SK-N-SH treated with all-trans-retinoic acid at 6 μM for 48 hours (cell line): ENCODE measurements at regions not wholly inside any gene's neighbourhood (a gene's known extent, or its start where the extent isn't known, plus 50 kb on each side); places are given as distances from the start of the nearest gene placed in this dataset.

ENCODE experiments used
- ATAC-seq: fragments of 200-7000 bp; cut with Tn5 transposase; 3 replicates; pipeline ENCODE4 v1.9.1; 2020; ENCODE audit warnings: mild to moderate bottlenecking, moderate library complexity
- BACH2 ChIP-seq: fragments of 250-450 bp; sonication (Bioruptor Pico); IDR thresholded peaks from 2 replicates; pipeline ENCODE4 v1.9.0; 2021; ENCODE audit warnings: mild to moderate bottlenecking, borderline replicate concordance
- CREB5 ChIP-seq: fragments of 250-450 bp; sonication (Bioruptor Pico); IDR thresholded peaks from 2 replicates; pipeline ENCODE4 v1.5.1; 2020; ENCODE audit warnings: low read depth, mild to moderate bottlenecking, moderate library complexity
- CSDC2 ChIP-seq: fragments of 250-450 bp; sonication (Bioruptor Pico); IDR thresholded peaks from 2 replicates; pipeline ENCODE4 v1.5.0; 2020; ENCODE audit warnings: mild to moderate bottlenecking, moderate library complexity
- ESRRG ChIP-seq: fragments of 250-450 bp; sonication (Bioruptor Pico); IDR thresholded peaks from 2 replicates; pipeline ENCODE4 v1.6.1; 2021; ENCODE audit warnings: mild to moderate bottlenecking
- GLIS3 ChIP-seq: fragments of 250-450 bp; sonication (Bioruptor Pico); IDR thresholded peaks from 2 replicates; pipeline ENCODE4 v1.5.0; 2020; ENCODE audit warnings: mild to moderate bottlenecking, moderate library complexity
- ISL1 ChIP-seq: fragments of 250-450 bp; sonication (Bioruptor Pico); IDR thresholded peaks from 2 replicates; pipeline ENCODE4 v2.1.2; 2022; ENCODE audit warnings: mild to moderate bottlenecking, moderate library complexity
- OSR1 ChIP-seq: fragments of 250-450 bp; sonication (Bioruptor Pico); IDR thresholded peaks from 2 replicates; pipeline ENCODE4 v1.8.0; 2022; ENCODE audit warnings: moderate library complexity, mild to moderate bottlenecking, inconsistent platforms
- PATZ1 ChIP-seq: fragments of 250-450 bp; sonication (Bioruptor Pico); IDR thresholded peaks from 2 replicates; pipeline ENCODE4 v1.8.0; 2020; ENCODE audit warnings: mild to moderate bottlenecking, moderate library complexity, borderline replicate concordance
- POU6F1 ChIP-seq: fragments of 250-450 bp; sonication (Bioruptor Pico); IDR thresholded peaks from 2 replicates; pipeline ENCODE4 v1.8.0; 2021; ENCODE audit warnings: low read depth, mild to moderate bottlenecking, moderate library complexity, borderline replicate concordance
- PPARA ChIP-seq: fragments of 250-450 bp; sonication (Bioruptor Pico); IDR thresholded peaks from 2 replicates; pipeline ENCODE4 v1.5.0; 2020; ENCODE audit warnings: mild to moderate bottlenecking, borderline replicate concordance
- RARB ChIP-seq: fragments of 250-450 bp; sonication (Bioruptor Pico); IDR thresholded peaks from 2 replicates; pipeline ENCODE4 v1.8.0; 2021; ENCODE audit warnings: mild to moderate bottlenecking, moderate library complexity
- SNAI2 ChIP-seq: fragments of 250-450 bp; sonication (Bioruptor Pico); IDR thresholded peaks from 2 replicates; pipeline ENCODE4 v1.5.0; 2020; ENCODE audit warnings: mild to moderate bottlenecking, moderate library complexity
- TOX ChIP-seq: fragments of 250-450 bp; sonication (Bioruptor Pico); IDR thresholded peaks from 2 replicates; pipeline ENCODE4 v1.8.0; 2021; ENCODE audit warnings: mild to moderate bottlenecking, moderate library complexity, borderline replicate concordance
- TSHZ2 ChIP-seq: fragments of 250-450 bp; sonication (Bioruptor Pico); IDR thresholded peaks from 2 replicates; pipeline ENCODE4 v1.5.0; 2020; ENCODE audit warnings: mild to moderate bottlenecking, moderate library complexity
- ZFP3 ChIP-seq: fragments of 250-450 bp; sonication (Bioruptor Pico); IDR thresholded peaks from 2 replicates; pipeline ENCODE4 v1.5.0; 2020; ENCODE audit warnings: mild to moderate bottlenecking, moderate library complexity
- ZFP30 ChIP-seq: fragments of 450-650 bp; formaldehyde crosslinking; IDR thresholded peaks from 2 replicates; pipeline ENCODE4 v1.5.0; 2022; ENCODE audit warnings: mild to moderate bottlenecking, moderate library complexity
- ZNF565 ChIP-seq: fragments of 450-650 bp; formaldehyde crosslinking; conservative IDR thresholded peaks from 2 replicates; pipeline ENCODE4 v1.5.0; 2020; ENCODE audit warnings: low read depth, mild to moderate bottlenecking, moderate library complexity
- ZNF70 ChIP-seq: fragments of 450-650 bp; formaldehyde crosslinking; IDR thresholded peaks from 2 replicates; pipeline ENCODE4 v1.5.0; 2020; ENCODE audit warnings: mild to moderate bottlenecking, moderate library complexity
- ZNF8 ChIP-seq: fragments of 450-650 bp; formaldehyde crosslinking; IDR thresholded peaks from 2 replicates; pipeline ENCODE4 v1.5.0; 2020; ENCODE audit warnings: mild to moderate bottlenecking, moderate library complexity

GRCh38 chr21:27817074-27817473 lies 850.2 kb upstream of the ADAMTS5 start:
- ATAC-seq, result no peak
- no peak for TF ChIP-seq BACH2 (CRISPR knock-in tag)
- no peak for TF ChIP-seq ZNF8 (CRISPR knock-in tag)
- TF ChIP-seq TOX (CRISPR knock-in tag), result no peak
- no peak for TF ChIP-seq POU6F1 (CRISPR knock-in tag)
- no peak for TF ChIP-seq TSHZ2
- TF ChIP-seq ISL1 (CRISPR knock-in tag), result no peak
- TF ChIP-seq ZNF70 (CRISPR knock-in tag), result no peak
- no peak for TF ChIP-seq ZFP30 (CRISPR knock-in tag)
- no peak for TF ChIP-seq OSR1 (CRISPR knock-in tag)
- TF ChIP-seq SNAI2 (CRISPR knock-in tag), result no peak
- no peak for TF ChIP-seq ZNF565

- no peak for ATAC-seq
- TF ChIP-seq TOX (CRISPR knock-in tag) (no peak), ZFP3 (CRISPR knock-in tag) (no peak), CSDC2 (CRISPR knock-in tag) (no peak), POU6F1 (CRISPR knock-in tag) (no peak), PPARA (CRISPR knock-in tag) (no peak), RARB (no peak), TSHZ2 (no peak), CREB5 (no peak), ESRRG (CRISPR knock-in tag) (no peak), ISL1 (CRISPR knock-in tag) (no peak), GLIS3 (CRISPR knock-in tag) (no peak), PATZ1 (CRISPR knock-in tag) (no peak), ZNF565 (no peak), OSR1 (CRISPR knock-in tag) (no peak), ZNF70 (CRISPR knock-in tag) (no peak)
Measured at GRCh38 chr21:27816301-27816700, 849.4 kb upstream of the ADAMTS5 start.
